ENCODE measurements at regions not wholly inside any gene's neighbourhood (a gene's known extent, or its start where the extent isn't known, plus 50 kb on each side); places are given as distances from the start of the nearest gene placed in this dataset.
"Not testable (repeated sequence)": the region's sequence is repeated elsewhere in the genome, so short reads cannot be mapped to it uniquely, and the experiment has no call there.

GRCh38 chr2:122741403-122741802, 986.0 kb downstream of the TSN start:
- no peak for DNase-seq

GRCh38 chr2:122743021-122743675, 987.7 kb downstream of the TSN start:
- no peak for DNase-seq

GRCh38 chr2:122745603-122746002, 990.2 kb downstream of the TSN start:
- DNase-seq = no peak

GRCh38 chr2:122747670-122748069, 992.2 kb downstream of the TSN start:
- no peak for DNase-seq

GRCh38 chr2:122748552-122749011, 993.1 kb downstream of the TSN start:
- DNase-seq = no peak

GRCh38 chr2:122749405-122749804, 994.0 kb downstream of the TSN start:
- DNase-seq = no peak

- no peak for DNase-seq
Observed at GRCh38 chr2:122750095-122750494, 994.6 kb downstream of the TSN start.

- no peak for DNase-seq
Observed at GRCh38 chr2:122750808-122751207, 995.4 kb downstream of the TSN start.

- DNase-seq = peak in 3 of 4 experiments; percentile 4 to 43 (median 9)
Observed at GRCh38 chr2:122753336-122753735, 997.9 kb downstream of the TSN start.

- no peak for DNase-seq
Observed at GRCh38 chr2:122754561-122754960, 999.1 kb downstream of the TSN start.

- peak in 2 of 4 experiments; percentile 13 to 40 for DNase-seq
Observed at GRCh38 chr2:122755281-122755780, 999.9 kb downstream of the TSN start.

- DNase-seq = no peak
Observed at GRCh38 chr2:122758967-122759366, 1003.5 kb downstream of the TSN start.

GRCh38 chr2:122764014-122764413, 1008.6 kb downstream of the TSN start:
- peak in 3 of 4 experiments; percentile 37 to 46 (median 39) for DNase-seq

- DNase-seq = no peak
Observed at GRCh38 chr2:122780251-122780650, 1024.8 kb downstream of the TSN start.

- no peak for DNase-seq
Observed at GRCh38 chr2:122794100-122794499, 1038.6 kb downstream of the TSN start.

- no peak for DNase-seq
Observed at GRCh38 chr2:122795763-122796162, 1040.3 kb downstream of the TSN start.

GRCh38 chr2:122799391-122799790, 1043.9 kb downstream of the TSN start:
- DNase-seq = no peak

- DNase-seq = no peak
Observed at GRCh38 chr2:122800781-122801180, 1045.3 kb downstream of the TSN start.

GRCh38 chr2:122804494-122804893, 1049.0 kb downstream of the TSN start:
- no peak for DNase-seq

GRCh38 chr2:122805346-122805745, 1049.9 kb downstream of the TSN start:
- no peak for DNase-seq

GRCh38 chr2:122808286-122808969, 1053.0 kb downstream of the TSN start:
- no peak for DNase-seq

- DNase-seq = not testable (repeated sequence)
Observed at GRCh38 chr2:122812214-122812613, 1056.8 kb downstream of the TSN start.

GRCh38 chr2:122815120-122815519, 1059.7 kb downstream of the TSN start:
- no peak for DNase-seq

GRCh38 chr2:122816803-122817202, 1061.4 kb downstream of the TSN start:
- DNase-seq = no peak

Measured in suppressor macrophage (primary cell).